Neural crest cell (in vitro differentiated cells): ENCODE measurements at regions not wholly inside any gene's neighbourhood (a gene's known extent, or its start where the extent isn't known, plus 50 kb on each side); places are given as distances from the start of the nearest gene placed in this dataset.

Experiments
- DNase-seq: peaks from one replicate; pipeline ENCODE4 v3.0.0; 2021; ENCODE audit warnings: low read depth, mixed read lengths, low spot score
- H3K27ac Mint-ChIP-seq: one replicate; pipeline ENCODE4 v1.8.0; 2021; ENCODE audit warnings: mild to moderate bottlenecking, mixed read lengths; ENCODE audit not compliant: unreplicated experiment
- H3K27me3 Mint-ChIP-seq: 2 replicates; pipeline ENCODE4 v1.8.0; 2021; ENCODE audit warnings: low read depth, mild to moderate bottlenecking, mixed read lengths
- H3K36me3 Mint-ChIP-seq: 2 replicates; pipeline ENCODE4 v1.8.0; 2021; ENCODE audit warnings: low read depth, mild to moderate bottlenecking, mixed read lengths
- H3K4me1 Mint-ChIP-seq: 2 replicates; pipeline ENCODE4 v1.8.0; 2021; ENCODE audit warnings: mixed read lengths
- H3K4me3 Mint-ChIP-seq: one replicate; pipeline ENCODE4 v1.8.0; 2021; ENCODE audit warnings: mild to moderate bottlenecking, mixed read lengths
- H3K9me3 Mint-ChIP-seq: 2 replicates; pipeline ENCODE4 v1.8.0; 2021; ENCODE audit warnings: mixed read lengths
- CTCF ChIP-seq: fragments of 200-600 bp; sonication (generic); conservative IDR thresholded peaks from 2 replicates; pipeline ENCODE4 v1.5.0; 2021; ENCODE audit warnings: antibody characterized with exemption, mild to moderate bottlenecking

GRCh38 chr1:69233463-69233862, 334.3 kb upstream of the LRRC7 start:
- no peaks in the 10 kb centered on the region for H3K36me3 Mint-ChIP-seq
- H3K9me3 Mint-ChIP-seq = no peaks in the 10 kb centered on the region
- H3K27ac Mint-ChIP-seq = no peak overlapping the region
- DNase-seq = no peak
- H3K4me1 Mint-ChIP-seq = no peaks in the 10 kb centered on the region
- no peaks in the 10 kb centered on the region for H3K27me3 Mint-ChIP-seq
- TF ChIP-seq CTCF = no peak
- no peak overlapping the region for H3K4me3 Mint-ChIP-seq

- H3K36me3 Mint-ChIP-seq = no peaks in the 10 kb centered on the region
- H3K4me3 Mint-ChIP-seq = no peak overlapping the region
- no peaks in the 10 kb centered on the region for H3K4me1 Mint-ChIP-seq
- no peaks in the 10 kb centered on the region for H3K27me3 Mint-ChIP-seq
- TF ChIP-seq CTCF = no peak
- no peak for DNase-seq
- no peak overlapping the region for H3K27ac Mint-ChIP-seq
- H3K9me3 Mint-ChIP-seq = no peaks in the 10 kb centered on the region
Observed at GRCh38 chr1:69244211-69244610, 323.5 kb upstream of the LRRC7 start.

DNA sequence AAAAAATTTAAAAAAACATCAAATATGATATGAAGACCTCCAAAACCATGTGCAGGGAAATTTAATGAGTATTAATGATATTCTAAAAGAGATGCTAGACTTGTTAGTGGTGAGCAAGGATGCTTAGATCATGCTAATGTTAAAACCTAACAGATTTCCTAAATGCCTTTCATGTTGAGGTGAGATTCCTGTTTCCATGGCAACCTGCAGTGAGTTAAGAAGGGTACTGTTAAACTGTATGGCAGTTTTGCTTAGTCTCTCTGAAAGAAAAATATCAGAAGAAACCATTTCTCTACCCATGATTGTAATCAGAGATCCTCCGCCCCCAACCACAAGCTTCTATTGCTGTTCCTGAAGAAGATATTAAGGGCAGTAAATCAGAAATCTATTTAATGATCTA, 321.6 kb upstream of the LRRC7 start:
- H3K4me1 Mint-ChIP-seq = no peaks in the 10 kb centered on the region
- H3K4me3 Mint-ChIP-seq = no peak overlapping the region
- TF ChIP-seq CTCF = no peak
- DNase-seq = no peak
- H3K9me3 Mint-ChIP-seq = no peaks in the 10 kb centered on the region
- no peaks in the 10 kb centered on the region for H3K27me3 Mint-ChIP-seq
- H3K36me3 Mint-ChIP-seq = no peaks in the 10 kb centered on the region
- H3K27ac Mint-ChIP-seq = no peak overlapping the region

- DNase-seq = no peak
- Mint-ChIP-seq H3K36me3 (no peaks in the 10 kb centered on the region), H3K9me3 (no peaks in the 10 kb centered on the region), H3K27ac (no peak overlapping the region), H3K4me3 (no peak overlapping the region), H3K27me3 (no peaks in the 10 kb centered on the region), H3K4me1 (no peaks in the 10 kb centered on the region)
- no peak for TF ChIP-seq CTCF
Observed at GRCh38 chr1:69246710-69247109, 321.0 kb upstream of the LRRC7 start.

DNA sequence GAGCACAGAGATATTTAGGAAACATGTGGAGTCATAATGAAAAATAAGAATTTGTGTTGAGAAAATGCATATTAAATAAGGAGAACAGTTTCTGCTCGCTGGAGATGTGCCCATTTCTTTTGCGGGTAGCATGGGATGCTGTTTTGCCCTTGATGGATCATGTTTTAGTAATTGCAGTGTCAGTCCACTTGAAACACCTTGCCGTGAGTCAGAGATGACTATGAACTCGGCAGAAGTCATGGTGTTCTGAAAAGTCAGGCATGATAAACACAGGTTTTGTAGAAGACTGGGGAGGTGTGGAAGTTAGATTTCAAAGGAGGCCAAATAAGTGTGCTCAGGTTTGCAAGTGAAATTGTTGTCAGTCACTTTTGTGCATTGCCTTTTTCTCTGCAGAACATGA, 315.0 kb upstream of the LRRC7 start:
- no peaks in the 10 kb centered on the region for H3K36me3 Mint-ChIP-seq
- no peak overlapping the region for H3K27ac Mint-ChIP-seq
- H3K4me3 Mint-ChIP-seq = no peak overlapping the region
- H3K9me3 Mint-ChIP-seq = no peaks in the 10 kb centered on the region
- H3K27me3 Mint-ChIP-seq = no peaks in the 10 kb centered on the region
- no peak for TF ChIP-seq CTCF
- DNase-seq = no peak
- no peaks in the 10 kb centered on the region for H3K4me1 Mint-ChIP-seq

DNA sequence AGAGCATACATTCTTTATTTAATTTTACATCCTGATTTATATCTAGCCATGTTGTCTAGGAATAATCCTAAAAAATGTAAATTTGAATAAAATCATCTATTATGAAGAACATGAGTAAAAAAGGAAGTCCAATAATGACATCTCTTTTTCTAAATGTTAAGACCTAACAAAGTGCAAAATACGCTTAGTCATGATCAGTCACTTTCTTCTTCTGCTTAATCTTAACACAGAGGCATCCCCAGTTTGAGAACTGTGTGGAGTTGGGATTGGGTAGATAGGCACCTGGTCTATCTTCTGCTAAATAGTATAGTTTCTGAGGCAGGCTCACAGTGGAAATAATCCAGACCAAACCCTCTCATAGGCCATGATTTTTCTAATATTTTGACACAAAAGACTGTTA, 311.7 kb upstream of the LRRC7 start:
- no peak for TF ChIP-seq CTCF
- no peak overlapping the region for H3K4me3 Mint-ChIP-seq
- no peaks in the 10 kb centered on the region for H3K9me3 Mint-ChIP-seq
- no peaks in the 10 kb centered on the region for H3K4me1 Mint-ChIP-seq
- H3K27me3 Mint-ChIP-seq = no peaks in the 10 kb centered on the region
- no peaks in the 10 kb centered on the region for H3K36me3 Mint-ChIP-seq
- H3K27ac Mint-ChIP-seq = no peak overlapping the region
- no peak for DNase-seq
